HCT116 (cell line): ENCODE measurements at regions not wholly inside any gene's neighbourhood (a gene's known extent, or its start where the extent isn't known, plus 50 kb on each side); places are given as distances from the start of the nearest gene placed in this dataset.

Source experiments
- ATAC-seq: fragments of 200-7000 bp; cut with Tn5 transposase; 2 replicates; pipeline ENCODE4 v1.9.1; 2020; ENCODE audit warnings: mild to moderate bottlenecking, moderate library complexity
- BruUV-seq: library from RNA; stranded (reverse); fragments of 400-500 nt; replicated peaks from 2 replicates; lab custom pipeline; 2021; lab: Mats Ljungman, UMichigan
- CTCF ChIA-PET: fragments of 300-600 bp; sonication (Branson Sonifier 250); formaldehyde crosslinking; loops from one replicate; lab custom pipeline; 2021; ENCODE audit warnings: antibody characterized with exemption; lab: Charles Lee
- POLR2A ChIA-PET: fragments of 300-600, 350-600 bp; sonication (Branson Sonifier 250); formaldehyde crosslinking; loops from one replicate; lab custom pipeline; 2021; ENCODE audit warnings: antibody characterized with exemption; lab: Charles Lee
- RAD21 ChIA-PET, 2 experiments: fragments of 300-600 bp; sonication (Branson Sonifier 250); formaldehyde crosslinking; loops; one replicate each; lab custom pipeline; 2023; ENCODE audit warnings: low total read pairs in 2 of 2; ENCODE audit not compliant: uncharacterized antibody in 2 of 2, unreplicated experiment in 2 of 2, low non-redundant PET in 1 of 2; lab: Charles Lee
- DNase-seq: peaks from one replicate; pipeline ENCODE4 v3.0.0-alpha.2; 2010; ENCODE audit warnings: low read depth, low spot score
- H2AFZ ChIP-seq: fragments of 200-600 bp; shearing (Covaris generic), sonication (generic); 2 replicates; pipeline ENCODE4 v1.6.1; 2017; ENCODE audit warnings: low read depth, mixed run types, mixed read lengths, antibody characterized with exemption, low read length; ENCODE audit not compliant: poor library complexity, severe bottlenecking
- H3K27ac ChIP-seq: 2 replicates; pipeline ENCODE4 v1.5.1; 2012; ENCODE audit warnings: low read depth, low read length
- H3K27me3 ChIP-seq: fragments of 200-600 bp; sonication (generic); 2 replicates; pipeline ENCODE4 v1.6.1; 2016; ENCODE audit warnings: mixed run types, low read length, mixed read lengths; ENCODE audit not compliant: insufficient read depth
- H3K36me3 ChIP-seq, 2 experiments: fragments of 200-500 bp in 1 of 2; fragments of 200-600 bp in 1 of 2; sonication (Bioruptor generic) in 1 of 2; sonication (generic) in 1 of 2; 2 replicates each; pipeline versions ENCODE4 v1.5.1 to v1.6.1; 2014 to 2016; ENCODE audit warnings: low read length in 2 of 2, inconsistent platforms in 1 of 2, mixed read lengths in 1 of 2, mixed run types in 1 of 2; ENCODE audit not compliant: insufficient read depth in 2 of 2, control insufficient read depth in 1 of 2
- H3K4me1 ChIP-seq, 2 experiments: fragments of 200-600 bp in 1 of 2; sonication (generic) in 1 of 2; 2 replicates each; pipeline versions ENCODE4 v1.5.1 to v1.6.1; 2012 to 2017; ENCODE audit warnings: low read length in 2 of 2, inconsistent platforms in 1 of 2, mild to moderate bottlenecking in 1 of 2, mixed read lengths in 1 of 2, mixed run types in 1 of 2, moderate library complexity in 1 of 2; ENCODE audit not compliant: insufficient read depth in 2 of 2, control insufficient read depth in 1 of 2
- H3K4me2 ChIP-seq: fragments of 200-600 bp; sonication (generic); 2 replicates; pipeline ENCODE4 v1.6.1; 2017; ENCODE audit warnings: mixed run types, low read length, mixed read lengths
- H3K4me3 ChIP-seq, 2 experiments: fragments of 200-600 bp in 1 of 2; sonication (generic) in 1 of 2; replicated peaks in 1 of 2; 2 replicates each; pipeline ENCODE4 v1.5.1; 2011 to 2016; ENCODE audit warnings: low read length in 2 of 2, control low read depth in 1 of 2, low read depth in 1 of 2, mild to moderate bottlenecking in 1 of 2, mixed read lengths in 1 of 2, mixed run types in 1 of 2
- H3K79me2 ChIP-seq: fragments of 200-600 bp; sonication (generic); 2 replicates; pipeline ENCODE4 v1.6.1; 2017; ENCODE audit warnings: mild to moderate bottlenecking, mixed run types, low read length, moderate library complexity, mixed read lengths; ENCODE audit not compliant: insufficient read depth
- H3K9ac ChIP-seq: fragments of 200-600 bp; sonication (generic); 2 replicates; pipeline ENCODE4 v1.6.1; 2016; ENCODE audit warnings: low read length, mixed read lengths
- H3K9me2 ChIP-seq: fragments of 200-600 bp; sonication (generic), shearing (Covaris generic); 2 replicates; pipeline ENCODE4 v1.6.1; 2017; ENCODE audit warnings: mixed run types, mild to moderate bottlenecking, moderate library complexity; ENCODE audit not compliant: insufficient read depth
- H3K9me3 ChIP-seq, 2 experiments: fragments of 200-500 bp in 1 of 2; fragments of 200-600 bp in 1 of 2; sonication (Bioruptor generic) in 1 of 2; sonication (generic) in 1 of 2; 2 replicates each; pipeline ENCODE4 v1.6.1; 2014 to 2017; ENCODE audit warnings: low read length in 2 of 2, mixed read lengths in 2 of 2, inconsistent platforms in 1 of 2, low read depth in 1 of 2, mild to moderate bottlenecking in 1 of 2, mixed run types in 1 of 2, moderate library complexity in 1 of 2; ENCODE audit not compliant: control insufficient read depth in 1 of 2, insufficient read depth in 1 of 2
- H4K20me1 ChIP-seq: fragments of 200-600 bp; sonication (generic), shearing (Covaris generic); 2 replicates; pipeline ENCODE4 v1.6.1; 2017; ENCODE audit warnings: mixed run types, mild to moderate bottlenecking, moderate library complexity; ENCODE audit not compliant: insufficient read depth
- CBX3 ChIP-seq: IDR thresholded peaks from 2 replicates; pipeline ENCODE4 v1.6.1; 2012; ENCODE audit warnings: low read depth
- ELF1 ChIP-seq: IDR thresholded peaks from 2 replicates; pipeline ENCODE4 v1.6.1; 2012; ENCODE audit warnings: low read depth, borderline replicate concordance
- EZH2 ChIP-seq: fragments of 200-600 bp; sonication (generic); IDR thresholded peaks from 2 replicates; pipeline ENCODE4 v1.6.1; 2017; ENCODE audit warnings: antibody characterized with exemption, mixed run types
- EZH2phosphoT487 ChIP-seq: fragments of 200-600 bp; IDR thresholded peaks from 2 replicates; pipeline ENCODE4 v1.6.1; 2018; ENCODE audit warnings: antibody characterized with exemption, borderline replicate concordance
- FOSL1 ChIP-seq: IDR thresholded peaks from 2 replicates; pipeline ENCODE4 v1.6.1; 2012; ENCODE audit warnings: low read depth
- JUND ChIP-seq: IDR thresholded peaks from 2 replicates; pipeline ENCODE4 v1.6.1; 2012
- SRF ChIP-seq: IDR thresholded peaks from 2 replicates; pipeline ENCODE4 v1.6.1; 2012; ENCODE audit warnings: low read depth
- TCF7L2 ChIP-seq: IDR thresholded peaks from 2 replicates; pipeline ENCODE4 v1.7.0; 2011; ENCODE audit warnings: borderline replicate concordance, inconsistent platforms; ENCODE audit not compliant: insufficient read depth, insufficient read length; ENCODE audit errors: extremely low read depth
- YY1 ChIP-seq: IDR thresholded peaks from 2 replicates; pipeline ENCODE4 v1.6.1; 2011; ENCODE audit warnings: low read length, low read depth, moderate library complexity, mild to moderate bottlenecking; ENCODE audit not compliant: insufficient replicate concordance; ENCODE audit errors: extremely low read depth
- intact Hi-C: fragments of 100-400 bp; cut with micrococcal nuclease; formaldehyde crosslinking; loops from 2 replicates; pipeline ENCODE4 v1.10.0; 2022
- TF ChIP-seq, protein P1 (sequence below): IDR thresholded peaks from 2 replicates; pipeline ENCODE4 v1.6.1; 2012
- TF ChIP-seq, protein P2 (sequence below): IDR thresholded peaks from 2 replicates; pipeline ENCODE4 v1.6.1; 2011; ENCODE audit warnings: mild to moderate bottlenecking, low read length, moderate library complexity; ENCODE audit not compliant: insufficient replicate concordance; ENCODE audit errors: extremely low read depth
- TF ChIP-seq, protein P3 (sequence below), 3 experiments: fragments of 200-600 bp in 1 of 3; sonication (generic) in 1 of 3; IDR thresholded peaks in 2 of 3; conservative IDR thresholded peaks in 1 of 3; 2 replicates each; pipeline ENCODE4 v1.5.1; 2012 to 2017; ENCODE audit warnings: low read depth in 2 of 3, low read length in 2 of 3, antibody characterized with exemption in 1 of 3, borderline replicate concordance in 1 of 3, control low read depth in 1 of 3, mild to moderate bottlenecking in 1 of 3, mixed read lengths in 1 of 3, mixed run types in 1 of 3, moderate library complexity in 1 of 3; ENCODE audit not compliant: insufficient read depth in 1 of 3

- no peak overlapping the region for H3K27ac ChIP-seq
- H3K9me3 ChIP-seq, result no peaks in the 10 kb centered on the region
- no peak overlapping the region for H3K4me2 ChIP-seq
- H3K9ac ChIP-seq, result no peak overlapping the region
- ATAC-seq (no peak), DNase-seq (no peak)
- no TSS peak for BruUV-seq
- H2AFZ ChIP-seq, result no peak overlapping the region
- ChIA-PET RAD21 (no interaction called here), CTCF (no interaction called here), POLR2A (no interaction called here)
- no peaks in the 10 kb centered on the region for H4K20me1 ChIP-seq
- H3K36me3 ChIP-seq, result no peaks in the 10 kb centered on the region
- intact Hi-C loops, result no loop called here
- H3K79me2 ChIP-seq, result no peaks in the 10 kb centered on the region
- H3K4me1 ChIP-seq, result no peaks in the 10 kb centered on the region
- no peak overlapping the region for H3K4me3 ChIP-seq
- TF ChIP-seq ELF1 (no peak), EZH2 (no peak), FOSL1 (no peak), SRF (no peak), YY1 (no peak), JUND (no peak), TCF7L2 (no peak), EZH2phosphoT487 (no peak), CBX3 (no peak)
- TF ChIP-seq, protein P1, sequence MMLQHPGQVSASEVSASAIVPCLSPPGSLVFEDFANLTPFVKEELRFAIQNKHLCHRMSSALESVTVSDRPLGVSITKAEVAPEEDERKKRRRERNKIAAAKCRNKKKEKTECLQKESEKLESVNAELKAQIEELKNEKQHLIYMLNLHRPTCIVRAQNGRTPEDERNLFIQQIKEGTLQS, result no peak
- TF ChIP-seq, protein P2, sequence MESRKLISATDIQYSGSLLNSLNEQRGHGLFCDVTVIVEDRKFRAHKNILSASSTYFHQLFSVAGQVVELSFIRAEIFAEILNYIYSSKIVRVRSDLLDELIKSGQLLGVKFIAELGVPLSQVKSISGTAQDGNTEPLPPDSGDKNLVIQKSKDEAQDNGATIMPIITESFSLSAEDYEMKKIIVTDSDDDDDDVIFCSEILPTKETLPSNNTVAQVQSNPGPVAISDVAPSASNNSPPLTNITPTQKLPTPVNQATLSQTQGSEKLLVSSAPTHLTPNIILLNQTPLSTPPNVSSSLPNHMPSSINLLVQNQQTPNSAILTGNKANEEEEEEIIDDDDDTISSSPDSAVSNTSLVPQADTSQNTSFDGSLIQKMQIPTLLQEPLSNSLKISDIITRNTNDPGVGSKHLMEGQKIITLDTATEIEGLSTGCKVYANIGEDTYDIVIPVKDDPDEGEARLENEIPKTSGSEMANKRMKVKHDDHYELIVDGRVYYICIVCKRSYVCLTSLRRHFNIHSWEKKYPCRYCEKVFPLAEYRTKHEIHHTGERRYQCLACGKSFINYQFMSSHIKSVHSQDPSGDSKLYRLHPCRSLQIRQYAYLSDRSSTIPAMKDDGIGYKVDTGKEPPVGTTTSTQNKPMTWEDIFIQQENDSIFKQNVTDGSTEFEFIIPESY, result no peak
- TF ChIP-seq, protein P3, sequence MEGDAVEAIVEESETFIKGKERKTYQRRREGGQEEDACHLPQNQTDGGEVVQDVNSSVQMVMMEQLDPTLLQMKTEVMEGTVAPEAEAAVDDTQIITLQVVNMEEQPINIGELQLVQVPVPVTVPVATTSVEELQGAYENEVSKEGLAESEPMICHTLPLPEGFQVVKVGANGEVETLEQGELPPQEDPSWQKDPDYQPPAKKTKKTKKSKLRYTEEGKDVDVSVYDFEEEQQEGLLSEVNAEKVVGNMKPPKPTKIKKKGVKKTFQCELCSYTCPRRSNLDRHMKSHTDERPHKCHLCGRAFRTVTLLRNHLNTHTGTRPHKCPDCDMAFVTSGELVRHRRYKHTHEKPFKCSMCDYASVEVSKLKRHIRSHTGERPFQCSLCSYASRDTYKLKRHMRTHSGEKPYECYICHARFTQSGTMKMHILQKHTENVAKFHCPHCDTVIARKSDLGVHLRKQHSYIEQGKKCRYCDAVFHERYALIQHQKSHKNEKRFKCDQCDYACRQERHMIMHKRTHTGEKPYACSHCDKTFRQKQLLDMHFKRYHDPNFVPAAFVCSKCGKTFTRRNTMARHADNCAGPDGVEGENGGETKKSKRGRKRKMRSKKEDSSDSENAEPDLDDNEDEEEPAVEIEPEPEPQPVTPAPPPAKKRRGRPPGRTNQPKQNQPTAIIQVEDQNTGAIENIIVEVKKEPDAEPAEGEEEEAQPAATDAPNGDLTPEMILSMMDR (IDR thresholded peaks at IDR 0.05 in 2 of 3, conservative IDR thresholded peaks at IDR 0.05 in 1 of 3; ENCODE audit: borderline replicate concordance in 1 of 3, insufficient read depth in 1 of 3, low read depth in 2 of 3, low read length in 2 of 3), result no peak
- peaks cover 6% of the 10 kb centered on the region; the same call in 1 of the 2 replicates for H3K27me3 ChIP-seq
- no peaks in the 10 kb centered on the region for H3K9me2 ChIP-seq
Measured at GRCh38 chr14:66143387-66144112, 342.6 kb upstream of the CCDC196 start.
